Neural crest cell (in vitro differentiated cells): ENCODE measurements at regions not wholly inside any gene's neighbourhood (a gene's known extent, or its start where the extent isn't known, plus 50 kb on each side); places are given as distances from the start of the nearest gene placed in this dataset.

ENCODE experiments used
- DNase-seq: peaks from one replicate; pipeline ENCODE4 v3.0.0; 2021; ENCODE audit warnings: low read depth, mixed read lengths, low spot score
- H3K27ac Mint-ChIP-seq: one replicate; pipeline ENCODE4 v1.8.0; 2021; ENCODE audit warnings: mild to moderate bottlenecking, mixed read lengths; ENCODE audit not compliant: unreplicated experiment
- H3K27me3 Mint-ChIP-seq: 2 replicates; pipeline ENCODE4 v1.8.0; 2021; ENCODE audit warnings: low read depth, mild to moderate bottlenecking, mixed read lengths
- H3K36me3 Mint-ChIP-seq: 2 replicates; pipeline ENCODE4 v1.8.0; 2021; ENCODE audit warnings: low read depth, mild to moderate bottlenecking, mixed read lengths
- H3K4me1 Mint-ChIP-seq: 2 replicates; pipeline ENCODE4 v1.8.0; 2021; ENCODE audit warnings: mixed read lengths
- H3K4me3 Mint-ChIP-seq: one replicate; pipeline ENCODE4 v1.8.0; 2021; ENCODE audit warnings: mild to moderate bottlenecking, mixed read lengths
- H3K9me3 Mint-ChIP-seq: 2 replicates; pipeline ENCODE4 v1.8.0; 2021; ENCODE audit warnings: mixed read lengths
- CTCF ChIP-seq: fragments of 200-600 bp; sonication (generic); conservative IDR thresholded peaks from 2 replicates; pipeline ENCODE4 v1.5.0; 2021; ENCODE audit warnings: antibody characterized with exemption, mild to moderate bottlenecking

DNA sequence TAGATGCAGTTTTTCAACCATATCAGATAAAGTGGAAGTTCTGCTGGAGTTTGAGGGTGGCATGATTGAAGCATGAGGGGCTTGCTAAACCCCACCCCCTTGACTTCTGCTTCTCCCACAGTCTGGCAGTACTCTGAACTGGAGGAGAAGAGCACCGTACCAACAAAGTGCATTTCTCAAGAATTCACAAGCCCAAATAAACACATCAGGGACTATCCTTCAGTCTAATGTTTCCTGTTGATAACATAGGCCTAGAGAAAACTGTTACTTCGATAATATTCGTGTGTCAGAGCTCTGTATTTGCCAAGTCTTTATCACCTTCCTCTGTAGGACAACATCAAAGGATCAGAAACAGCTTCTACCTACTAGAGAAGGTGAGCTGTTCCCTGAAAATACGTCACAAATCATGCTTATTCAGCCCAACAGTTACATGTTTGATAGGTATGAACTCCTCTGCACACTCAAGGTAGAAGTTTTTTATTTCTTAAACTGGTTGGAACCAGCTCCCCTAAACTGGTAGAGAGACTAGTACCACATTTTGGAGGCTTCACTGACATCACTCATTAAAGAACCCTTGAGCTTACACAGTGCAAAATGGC, 117.8 kb upstream of the PRNP start:
- Mint-ChIP-seq H3K4me3 (no peak overlapping the region), H3K27me3 (peaks cover 31% of the 10 kb centered on the region), H3K4me1 (no peaks in the 10 kb centered on the region), H3K9me3 (peaks cover 10% of the 10 kb centered on the region), H3K27ac (no peak overlapping the region), H3K36me3 (no peaks in the 10 kb centered on the region)
- TF ChIP-seq CTCF: no peak
- DNase-seq: no peak

DNA sequence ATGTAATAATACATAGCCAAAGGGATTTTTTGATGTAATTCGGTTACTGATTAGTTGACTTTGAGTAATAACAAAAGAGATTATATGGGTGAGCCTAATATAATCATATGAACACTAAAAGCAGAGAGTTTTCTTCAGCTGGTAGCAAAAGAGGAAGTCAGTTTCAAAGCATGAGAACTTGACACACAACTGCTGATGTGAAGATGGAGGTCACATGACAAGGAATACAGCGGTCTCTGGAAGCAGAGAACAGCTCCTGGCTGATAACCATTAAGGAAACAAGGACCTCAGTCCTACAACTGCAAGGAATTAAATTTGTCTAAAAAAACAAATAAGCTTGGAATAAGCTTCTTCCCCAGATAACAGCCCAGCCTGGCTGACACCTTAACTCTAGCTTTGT, 119.1 kb upstream of the PRNP start:
- DNase-seq: no peak
- Mint-ChIP-seq H3K27ac (no peak overlapping the region), H3K27me3 (peaks cover 36% of the 10 kb centered on the region), H3K4me1 (no peaks in the 10 kb centered on the region), H3K9me3 (peaks cover 10% of the 10 kb centered on the region), H3K36me3 (no peaks in the 10 kb centered on the region), H3K4me3 (no peak overlapping the region)
- TF ChIP-seq CTCF: no peak

GRCh38 chr20:4563534-4563933, 122.7 kb upstream of the PRNP start:
- no peak overlapping the region for H3K4me3 Mint-ChIP-seq
- peak; percentile 28 for DNase-seq
- H3K27me3 Mint-ChIP-seq: peaks cover 51% of the 10 kb centered on the region
- peak; percentile 51 for TF ChIP-seq CTCF
- no peak overlapping the region for H3K27ac Mint-ChIP-seq
- H3K36me3 Mint-ChIP-seq: no peaks in the 10 kb centered on the region
- H3K9me3 Mint-ChIP-seq: peaks cover 10% of the 10 kb centered on the region
- no peaks in the 10 kb centered on the region for H3K4me1 Mint-ChIP-seq

- no peak for DNase-seq
- TF ChIP-seq CTCF: no peak
- Mint-ChIP-seq H3K9me3 (peaks cover 10% of the 10 kb centered on the region), H3K27ac (no peak overlapping the region), H3K4me3 (no peak overlapping the region), H3K4me1 (no peaks in the 10 kb centered on the region), H3K36me3 (no peaks in the 10 kb centered on the region), H3K27me3 (peaks cover 54% of the 10 kb centered on the region)
Observed at GRCh38 chr20:4563031-4563430, 123.2 kb upstream of the PRNP start.

- H3K27me3 Mint-ChIP-seq: peaks cover 48% of the 10 kb centered on the region
- peaks cover 5% of the 10 kb centered on the region for H3K9me3 Mint-ChIP-seq
- DNase-seq: no peak
- no peaks in the 10 kb centered on the region for H3K36me3 Mint-ChIP-seq
- H3K4me1 Mint-ChIP-seq: no peaks in the 10 kb centered on the region
- no peak overlapping the region for H3K27ac Mint-ChIP-seq
- H3K4me3 Mint-ChIP-seq: no peak overlapping the region
- TF ChIP-seq CTCF: no peak
Observed at GRCh38 chr20:4560667-4561066, 125.6 kb upstream of the PRNP start.

- peaks cover 2% of the 10 kb centered on the region for H3K9me3 Mint-ChIP-seq
- H3K27ac Mint-ChIP-seq: no peak overlapping the region
- no peak for DNase-seq
- TF ChIP-seq CTCF: no peak
- no peaks in the 10 kb centered on the region for H3K4me1 Mint-ChIP-seq
- peaks cover 45% of the 10 kb centered on the region for H3K27me3 Mint-ChIP-seq
- H3K36me3 Mint-ChIP-seq: no peaks in the 10 kb centered on the region
- no peak overlapping the region for H3K4me3 Mint-ChIP-seq
Observed at GRCh38 chr20:4559906-4560305, 126.3 kb upstream of the PRNP start.
